ENCODE measurements at regions not wholly inside any gene's neighbourhood (a gene's known extent, or its start where the extent isn't known, plus 50 kb on each side); places are given as distances from the start of the nearest gene placed in this dataset.

- TF ChIP-seq POLR2A (IDR thresholded peaks at IDR 0.05) (no peak), CTCF (IDR thresholded peaks at IDR 0.05) (no peak), EP300 (IDR thresholded peaks at IDR 0.05) (no peak), POLR2AphosphoS5 (IDR thresholded peaks at IDR 0.05) (no peak)
Observed at GRCh38 chr18:54089749-54090459, 134.6 kb downstream of the MBD2 start.
